Heart left ventricle (tissue), 13 donors: ENCODE measurements at regions not wholly inside any gene's neighbourhood (a gene's known extent, or its start where the extent isn't known, plus 50 kb on each side); places are given as distances from the start of the nearest gene placed in this dataset.

Experiments used
- POLR2A ChIP-seq, 2 donors: fragments of 450-650 bp; IDR thresholded peaks; one replicate each; pipeline ENCODE4 v1.6.1; 2017; ENCODE audit warnings: antibody characterized with exemption in 2 of 2, mild to moderate bottlenecking in 2 of 2, moderate library complexity in 2 of 2
- TF ChIP-seq, protein P1 (sequence below), 12 donors: fragments of 200-600 bp; sonication (generic) in 4 of 12; IDR thresholded peaks; one replicate each; pipeline versions ENCODE4 v1.5.0 to v1.8.0; 2018 to 2022; ENCODE audit warnings: antibody characterized with exemption in 12 of 12, mild to moderate bottlenecking in 5 of 12
- donor health status: ischemic (EF 13 %, LVEDD 7.1; RV severe dilation, severe dysfunction).
- donor health status: DM: no; HTN: yes; CAD: no.
- donor health status: DM: no; HTN: no; CAD: no.
- donor health status: ischemic (EF 25% LVEDD 6.9; RV normal size, moderate dysfunction).
- donor health status: ischemic (EF 25% LVEDD 5.7; RV mildly dilated, moderate dysfunction).
- donor health status: ischemic (EF 35%, LVEDD 5.7; RV mildly dilated, moderate dysfunction).
- donor health status: nonischemic (EF 11% LVEDD 7.7; RV severe dilation, severe dysfunction).
- donor health status: DM: yes; HTN: yes; CAD: no.
- donor health status: PGD.
- donor health status: ischemic (EF 29% LVEDD 5.4; RV normal size, mild dysfunction).
- donor health status: nonischemic (EF 23%, LVEDD 6.1; RV moderate dilation, normal function).

DNA sequence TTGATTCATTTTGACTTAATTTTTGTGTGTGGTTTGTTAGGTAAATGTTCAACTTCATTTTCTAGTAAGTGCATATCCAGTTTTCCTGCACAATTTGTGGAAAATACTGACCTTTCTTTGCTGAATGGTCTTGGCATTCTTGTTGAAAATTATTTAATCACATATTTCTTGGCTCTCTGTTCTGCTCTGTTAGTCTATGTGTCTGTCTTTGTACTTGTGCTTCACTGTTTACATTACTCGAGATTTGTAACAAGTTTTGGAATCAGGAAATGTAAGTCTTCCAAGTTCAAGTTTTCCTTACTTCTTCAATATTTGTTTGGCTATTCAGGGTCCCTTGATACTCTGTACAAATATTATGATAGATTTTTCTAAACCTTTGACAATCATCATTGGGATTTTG lies 838.2 kb upstream of the POM121L12 start:
- TF ChIP-seq, protein P1, sequence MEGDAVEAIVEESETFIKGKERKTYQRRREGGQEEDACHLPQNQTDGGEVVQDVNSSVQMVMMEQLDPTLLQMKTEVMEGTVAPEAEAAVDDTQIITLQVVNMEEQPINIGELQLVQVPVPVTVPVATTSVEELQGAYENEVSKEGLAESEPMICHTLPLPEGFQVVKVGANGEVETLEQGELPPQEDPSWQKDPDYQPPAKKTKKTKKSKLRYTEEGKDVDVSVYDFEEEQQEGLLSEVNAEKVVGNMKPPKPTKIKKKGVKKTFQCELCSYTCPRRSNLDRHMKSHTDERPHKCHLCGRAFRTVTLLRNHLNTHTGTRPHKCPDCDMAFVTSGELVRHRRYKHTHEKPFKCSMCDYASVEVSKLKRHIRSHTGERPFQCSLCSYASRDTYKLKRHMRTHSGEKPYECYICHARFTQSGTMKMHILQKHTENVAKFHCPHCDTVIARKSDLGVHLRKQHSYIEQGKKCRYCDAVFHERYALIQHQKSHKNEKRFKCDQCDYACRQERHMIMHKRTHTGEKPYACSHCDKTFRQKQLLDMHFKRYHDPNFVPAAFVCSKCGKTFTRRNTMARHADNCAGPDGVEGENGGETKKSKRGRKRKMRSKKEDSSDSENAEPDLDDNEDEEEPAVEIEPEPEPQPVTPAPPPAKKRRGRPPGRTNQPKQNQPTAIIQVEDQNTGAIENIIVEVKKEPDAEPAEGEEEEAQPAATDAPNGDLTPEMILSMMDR (IDR thresholded peaks at IDR 0.05), result no peak
- no peak for TF ChIP-seq POLR2A (IDR thresholded peaks at IDR 0.05)
